ENCODE measurements at regions not wholly inside any gene's neighbourhood (a gene's known extent, or its start where the extent isn't known, plus 50 kb on each side); places are given as distances from the start of the nearest gene placed in this dataset.

DNA sequence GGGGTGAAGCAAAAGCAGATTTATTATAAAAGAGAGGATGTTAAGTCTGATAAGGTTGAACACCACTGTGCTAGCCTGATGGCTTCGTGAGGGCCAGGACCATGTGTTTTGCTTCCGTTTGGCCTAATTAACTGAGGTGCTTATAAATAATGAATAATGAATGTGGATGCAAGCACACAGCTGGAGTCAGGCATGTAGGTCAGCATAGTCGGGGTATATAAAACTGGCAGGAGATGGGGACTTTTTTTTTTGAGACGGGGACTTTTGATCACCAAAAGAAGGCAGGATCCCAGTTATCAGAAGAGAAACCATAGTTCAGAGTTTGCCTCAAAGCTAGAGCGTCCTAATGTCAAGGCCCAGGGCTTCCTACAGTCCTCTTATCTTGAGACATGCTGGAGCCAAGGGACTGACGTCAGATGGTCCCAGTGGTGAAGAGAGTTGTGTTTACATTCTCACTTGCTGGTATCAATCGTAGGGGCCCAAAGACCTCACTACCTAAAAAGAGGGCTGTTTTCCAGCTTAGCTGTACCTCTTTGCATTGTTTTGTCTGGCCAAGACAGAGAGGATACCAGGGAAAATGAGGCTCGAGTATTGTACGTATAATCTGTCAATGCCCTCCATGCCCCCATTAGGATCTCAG lies 50.4 kb downstream of the RTL9 start:
- DNase-seq (ENCODE audit: low read depth in 3 of 3, low spot score in 1 of 3), result no peak

DNA sequence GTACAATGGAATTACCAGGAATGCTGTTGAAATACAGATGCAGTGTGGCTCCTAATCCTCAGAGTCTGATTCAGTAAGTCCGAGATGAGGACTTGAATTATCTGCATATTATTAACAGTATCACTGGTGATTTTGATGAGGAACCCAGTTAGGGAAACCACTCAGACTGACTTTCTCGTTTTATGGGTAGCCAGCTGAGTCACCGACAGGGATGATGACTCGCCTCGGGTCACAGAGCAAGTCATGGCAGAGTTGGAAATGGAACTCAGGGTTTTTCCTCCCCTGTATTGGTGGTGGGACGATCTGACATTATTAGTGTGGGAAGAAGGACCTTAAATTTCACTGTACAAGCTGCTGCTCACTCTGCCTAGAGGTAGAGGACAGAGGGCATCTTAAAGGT lies 51.3 kb downstream of the RTL9 start:
- no peak for DNase-seq (ENCODE audit: low read depth in 3 of 3, low spot score in 1 of 3)

GRCh38 chrX:110410603-110411002 lies 52.0 kb downstream of the RTL9 start:
- no peak for DNase-seq (ENCODE audit: low read depth in 3 of 3, low spot score in 1 of 3)

GRCh38 chrX:110412971-110413726 lies 54.5 kb downstream of the RTL9 start:
- DNase-seq (ENCODE audit: low read depth in 3 of 3, low spot score in 1 of 3), result peak; percentile 13 to 45 (median 29)

GRCh38 chrX:110413727-110414124 lies 55.1 kb downstream of the RTL9 start:
- no peak for DNase-seq (ENCODE audit: low read depth in 3 of 3, low spot score in 1 of 3)

GRCh38 chrX:110414273-110414672 lies 55.6 kb downstream of the RTL9 start:
- DNase-seq (ENCODE audit: low read depth in 3 of 3, low spot score in 1 of 3), result no peak

DNA sequence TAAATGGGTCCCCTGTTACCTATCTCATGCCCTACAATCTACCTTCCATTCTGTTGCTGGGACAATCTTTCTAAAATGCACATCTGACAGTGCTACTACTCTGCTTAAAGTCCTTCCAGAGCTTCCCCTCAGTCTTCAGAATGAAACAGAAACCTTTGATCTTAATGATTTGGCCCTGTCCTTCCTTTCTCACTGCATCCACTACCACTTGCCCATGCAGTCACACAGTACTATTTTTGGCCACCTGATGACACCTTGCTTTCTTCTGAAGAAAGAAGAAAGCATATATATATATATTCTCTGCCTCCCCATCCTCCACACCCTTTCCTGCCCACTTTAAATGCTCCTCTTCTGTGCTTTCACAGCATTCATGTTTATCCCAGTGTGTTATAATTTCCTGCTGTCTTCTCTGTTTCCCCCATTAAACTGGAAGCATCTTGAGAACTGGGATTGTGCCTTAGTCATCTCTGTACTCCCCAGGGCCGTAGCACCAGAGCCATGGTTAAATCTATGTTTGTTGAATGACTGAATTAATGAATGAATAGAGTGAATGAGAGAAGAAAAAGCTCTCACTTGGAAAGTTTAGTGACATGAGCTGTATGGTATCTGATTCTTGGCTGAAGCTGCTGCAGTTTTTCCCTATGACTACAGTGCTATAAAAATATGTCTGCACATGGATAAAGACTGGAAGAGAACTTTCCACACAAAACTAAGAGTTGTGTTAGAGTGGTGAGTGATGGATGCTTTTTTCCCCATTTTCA lies 56.2 kb downstream of the RTL9 start:
- DNase-seq (ENCODE audit: low read depth in 3 of 3, low spot score in 1 of 3), result no peak

- no peak for DNase-seq (ENCODE audit: low read depth in 3 of 3, low spot score in 1 of 3)
Measured at GRCh38 chrX:110415440-110416170, 57.0 kb downstream of the RTL9 start.

DNA sequence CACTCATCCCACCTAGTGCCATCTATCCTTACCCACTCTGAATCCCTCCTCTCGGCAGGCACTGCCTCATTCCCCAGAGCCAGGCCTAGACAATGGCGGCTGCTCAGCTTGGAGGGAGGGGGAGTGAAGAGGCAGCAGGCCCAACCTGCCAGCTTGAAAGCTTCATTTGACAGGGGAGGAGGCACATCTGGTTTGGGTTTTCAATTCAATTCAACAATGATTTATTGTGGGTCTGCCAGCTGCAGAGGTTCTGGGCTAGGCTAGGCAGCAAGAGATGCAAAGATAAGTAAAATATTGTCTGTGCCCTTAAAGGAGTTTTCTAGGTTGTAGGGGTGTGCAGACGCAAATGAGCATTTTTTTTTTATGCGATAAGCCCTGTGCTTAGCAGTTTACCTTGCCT lies 58.5 kb downstream of the RTL9 start:
- no peak for DNase-seq (ENCODE audit: low read depth in 3 of 3, low spot score in 1 of 3)

GRCh38 chrX:110418316-110419235 lies 59.9 kb downstream of the RTL9 start:
- no peak for DNase-seq (ENCODE audit: low read depth in 3 of 3, low spot score in 1 of 3)

DNA sequence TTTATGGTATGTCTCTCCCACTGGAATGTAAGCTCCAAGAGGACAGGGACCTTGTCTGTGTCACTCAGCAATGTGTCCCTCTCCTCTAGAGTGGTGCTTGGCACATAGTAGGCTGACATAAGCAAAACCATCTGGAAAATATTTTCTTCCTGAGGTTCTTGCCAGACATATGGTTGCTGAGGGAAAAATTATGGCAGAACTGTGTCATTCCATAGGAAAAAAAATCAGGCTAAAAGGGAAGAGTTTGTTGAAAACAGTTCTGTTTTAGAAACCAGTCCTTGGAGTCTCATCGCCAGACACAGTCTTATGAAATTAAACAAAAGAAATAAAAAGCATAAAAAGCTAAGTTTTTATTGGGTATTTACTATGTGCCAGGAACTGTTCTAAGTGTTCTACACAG lies 60.9 kb downstream of the RTL9 start:
- DNase-seq (ENCODE audit: low read depth in 3 of 3, low spot score in 1 of 3), result no peak

- no peak for DNase-seq (ENCODE audit: low read depth in 3 of 3, low spot score in 1 of 3)
Measured at GRCh38 chrX:110420771-110421499, 62.3 kb downstream of the RTL9 start.

DNA sequence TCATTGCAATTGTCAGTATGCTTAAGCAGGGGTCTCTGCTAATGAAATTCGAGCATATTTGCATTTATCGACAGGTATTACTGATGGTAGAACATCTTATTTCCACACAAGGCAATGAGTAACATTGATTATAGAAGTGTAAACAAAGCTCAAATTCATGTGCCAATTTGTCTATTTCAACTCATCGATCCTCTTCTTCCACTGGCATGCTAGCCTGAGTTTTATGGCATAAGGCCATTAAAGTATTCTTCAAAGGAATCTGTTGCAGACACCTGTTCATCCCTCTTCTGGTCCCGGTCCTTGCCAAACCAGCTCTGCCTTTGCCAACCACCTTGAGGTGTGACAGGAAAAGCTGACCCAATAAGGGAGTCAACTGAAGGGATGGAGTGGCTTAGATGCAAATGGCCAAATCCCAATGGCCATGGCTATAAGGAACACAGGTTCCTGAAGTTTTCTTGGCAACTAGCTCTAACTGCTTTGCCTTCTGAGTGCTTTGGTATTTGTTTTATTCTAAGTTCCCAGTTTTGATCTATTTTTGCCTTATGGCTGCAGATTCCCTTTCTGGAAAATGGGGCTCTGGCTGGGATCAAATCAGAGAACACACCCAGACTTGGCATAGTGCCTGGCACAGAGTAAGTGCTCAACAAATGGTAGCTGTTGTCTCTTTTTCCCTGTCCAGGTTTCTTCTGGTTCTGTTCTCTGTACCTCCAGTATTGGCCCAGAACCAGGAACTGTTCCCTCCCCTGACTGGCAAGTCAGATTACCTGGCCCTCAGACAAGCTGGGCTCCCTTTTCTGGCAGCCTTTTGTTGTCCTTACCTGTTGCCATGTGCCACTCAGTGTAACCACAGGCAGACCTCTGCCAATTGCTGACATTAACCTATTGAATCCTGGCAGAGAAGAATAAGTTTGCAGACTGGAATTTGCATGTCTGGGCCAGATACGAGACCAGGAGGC lies 63.1 kb downstream of the RTL9 start:
- DNase-seq (ENCODE audit: low read depth in 3 of 3, low spot score in 1 of 3), result no peak

GRCh38 chrX:110425222-110426154 lies 66.8 kb downstream of the RTL9 start:
- DNase-seq (ENCODE audit: low read depth in 3 of 3, low spot score in 1 of 3), result no peak

DNA sequence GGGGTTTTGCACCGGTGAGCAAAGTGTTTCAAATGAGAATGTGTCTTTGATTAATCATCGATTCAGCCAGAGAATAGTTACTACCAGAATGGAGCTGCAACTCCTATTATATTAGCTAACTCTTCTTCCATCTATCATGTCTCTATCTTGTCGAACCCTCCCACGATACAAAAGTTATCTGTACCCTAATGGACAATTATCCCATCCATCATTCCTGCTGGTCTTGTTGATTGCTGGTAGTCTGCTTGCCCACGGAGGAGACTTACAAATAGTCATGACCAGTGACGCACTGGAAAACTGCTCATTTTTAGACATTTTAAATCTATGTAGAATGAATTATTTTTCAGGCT lies 67.5 kb downstream of the RTL9 start:
- no peak for DNase-seq (ENCODE audit: low read depth in 3 of 3, low spot score in 1 of 3)

GRCh38 chrX:110427076-110427475 lies 68.4 kb downstream of the RTL9 start:
- DNase-seq (ENCODE audit: low read depth in 3 of 3, low spot score in 1 of 3), result no peak

GRCh38 chrX:110428144-110428543 lies 69.5 kb downstream of the RTL9 start:
- DNase-seq (ENCODE audit: low read depth in 3 of 3, low spot score in 1 of 3), result no peak
